Right lobe of liver (tissue), 6 donors: ENCODE measurements at regions not wholly inside any gene's neighbourhood (a gene's known extent, or its start where the extent isn't known, plus 50 kb on each side); places are given as distances from the start of the nearest gene placed in this dataset.

Experiments
- ATAC-seq, 4 donors: fragments of 200-7000 bp; cut with Tn5 transposase; one replicate each; pipeline ENCODE4 v1.9.1; 2020; ENCODE audit warnings: mild to moderate bottlenecking in 4 of 4, moderate library complexity in 4 of 4
- DNase-seq, 3 donors: peaks; one replicate each; pipeline ENCODE4 v3.0.0-alpha.2; 2020
- H3K27ac ChIP-seq, 3 donors: fragments of 200-600 bp; one replicate each; pipeline ENCODE4 v1.8.0; 2022
- H3K27me3 ChIP-seq, 2 donors: fragments of 200-600 bp; one replicate each; pipeline ENCODE4 v1.8.0; 2022
- H3K36me3 ChIP-seq, 4 donors: fragments of 200-600 bp; sonication (generic) in 1 of 4; one replicate each; pipeline versions ENCODE4 v1.5.1 to v1.8.0; 2017 to 2022; ENCODE audit warnings: control low read depth in 1 of 4
- H3K4me1 ChIP-seq, 4 donors: fragments of 200-600 bp; sonication (generic) in 1 of 4; one replicate each; pipeline versions ENCODE4 v1.5.1 to v1.8.0; 2017 to 2022; ENCODE audit warnings: control low read depth in 1 of 4
- H3K4me3 ChIP-seq, 3 donors: fragments of 200-600 bp; one replicate each; pipeline ENCODE4 v1.8.0; 2022
- H3K9me3 ChIP-seq, 4 donors: fragments of 200-600 bp; sonication (generic) in 1 of 4; one replicate each; pipeline versions ENCODE4 v1.5.1 to v1.8.0; 2017 to 2022; ENCODE audit warnings: control low read depth in 1 of 4
- POLR2A ChIP-seq: fragments of 450-650 bp; IDR thresholded peaks from one replicate; pipeline ENCODE4 v1.6.1; 2017; ENCODE audit warnings: antibody characterized with exemption, mild to moderate bottlenecking
- WGBS: methylation state at CpG from one replicate; pipeline ENCODE4 v1.1.6; 2018; ENCODE audit warnings: low coverage, low lambda C conversion rate; ENCODE audit not compliant: insufficient coverage; ENCODE audit errors: missing lambda C conversion rate; 5-methylcytosine and 5-hydroxymethylcytosine counted together
- intact Hi-C, 2 donors: fragments of 100-400 bp; cut with DNase I; formaldehyde crosslinking; loops; one replicate each; pipeline versions ENCODE4 v1.11.2 to v1.14.1; 2022
- TF ChIP-seq, protein P1 (sequence below), 4 donors: fragments of 200-600 bp in 3 of 4; fragments of 450-650 bp in 1 of 4; IDR thresholded peaks; one replicate each; pipeline versions ENCODE4 v1.5.1 to v1.8.0; 2016 to 2022; ENCODE audit warnings: antibody characterized with exemption in 4 of 4, mild to moderate bottlenecking in 2 of 4
- donor health status: DM: no; HTN: yes; CAD: no.
- donor health status: DM: no; HTN: no; CAD: no.
- donor health status: DM: no; HTN: no; CAD: no.
- donor health status: DM: no; HTN: yes; CAD: no.
- donor health status: DM: no; HTN: yes; CAD: no.

DNA sequence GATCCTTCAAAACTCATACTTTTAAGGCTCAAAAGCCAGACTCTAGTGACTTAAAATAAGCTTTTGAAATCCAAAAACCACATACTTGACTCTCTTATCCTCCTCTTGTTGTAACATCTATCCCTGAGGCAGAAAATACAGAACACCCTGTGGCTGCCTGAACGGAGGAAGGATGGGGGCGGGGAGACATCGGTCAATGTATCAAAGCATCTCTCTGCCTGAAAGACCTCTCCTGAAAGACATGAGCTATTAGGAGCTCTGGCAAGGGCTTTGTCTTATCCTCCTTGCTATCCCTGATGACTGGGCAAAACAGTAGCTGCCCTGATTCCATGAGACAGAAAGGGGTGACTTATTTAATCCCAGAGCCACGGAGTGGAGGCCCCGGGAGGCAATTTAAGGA is 122.4 kb downstream of the MN1 start:
- TF ChIP-seq, protein P1, sequence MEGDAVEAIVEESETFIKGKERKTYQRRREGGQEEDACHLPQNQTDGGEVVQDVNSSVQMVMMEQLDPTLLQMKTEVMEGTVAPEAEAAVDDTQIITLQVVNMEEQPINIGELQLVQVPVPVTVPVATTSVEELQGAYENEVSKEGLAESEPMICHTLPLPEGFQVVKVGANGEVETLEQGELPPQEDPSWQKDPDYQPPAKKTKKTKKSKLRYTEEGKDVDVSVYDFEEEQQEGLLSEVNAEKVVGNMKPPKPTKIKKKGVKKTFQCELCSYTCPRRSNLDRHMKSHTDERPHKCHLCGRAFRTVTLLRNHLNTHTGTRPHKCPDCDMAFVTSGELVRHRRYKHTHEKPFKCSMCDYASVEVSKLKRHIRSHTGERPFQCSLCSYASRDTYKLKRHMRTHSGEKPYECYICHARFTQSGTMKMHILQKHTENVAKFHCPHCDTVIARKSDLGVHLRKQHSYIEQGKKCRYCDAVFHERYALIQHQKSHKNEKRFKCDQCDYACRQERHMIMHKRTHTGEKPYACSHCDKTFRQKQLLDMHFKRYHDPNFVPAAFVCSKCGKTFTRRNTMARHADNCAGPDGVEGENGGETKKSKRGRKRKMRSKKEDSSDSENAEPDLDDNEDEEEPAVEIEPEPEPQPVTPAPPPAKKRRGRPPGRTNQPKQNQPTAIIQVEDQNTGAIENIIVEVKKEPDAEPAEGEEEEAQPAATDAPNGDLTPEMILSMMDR (IDR thresholded peaks at IDR 0.05), result no peak
- TF ChIP-seq POLR2A, result no peak
- Histone ChIP-seq H3K36me3 (no peaks in the 10 kb centered on the region), H3K4me3 (no peak overlapping the region), H3K27ac (no peak overlapping the region), H3K4me1 (no peaks in the 10 kb centered on the region), H3K9me3 (no peaks in the 10 kb centered on the region), H3K27me3 (no peaks in the 10 kb centered on the region)
- intact Hi-C loops, result no loop called here
- DNase-seq (no peak), ATAC-seq (no peak)
- WGBS, result 42% methylated on average over 5 of the region's 5 CpGs

DNA sequence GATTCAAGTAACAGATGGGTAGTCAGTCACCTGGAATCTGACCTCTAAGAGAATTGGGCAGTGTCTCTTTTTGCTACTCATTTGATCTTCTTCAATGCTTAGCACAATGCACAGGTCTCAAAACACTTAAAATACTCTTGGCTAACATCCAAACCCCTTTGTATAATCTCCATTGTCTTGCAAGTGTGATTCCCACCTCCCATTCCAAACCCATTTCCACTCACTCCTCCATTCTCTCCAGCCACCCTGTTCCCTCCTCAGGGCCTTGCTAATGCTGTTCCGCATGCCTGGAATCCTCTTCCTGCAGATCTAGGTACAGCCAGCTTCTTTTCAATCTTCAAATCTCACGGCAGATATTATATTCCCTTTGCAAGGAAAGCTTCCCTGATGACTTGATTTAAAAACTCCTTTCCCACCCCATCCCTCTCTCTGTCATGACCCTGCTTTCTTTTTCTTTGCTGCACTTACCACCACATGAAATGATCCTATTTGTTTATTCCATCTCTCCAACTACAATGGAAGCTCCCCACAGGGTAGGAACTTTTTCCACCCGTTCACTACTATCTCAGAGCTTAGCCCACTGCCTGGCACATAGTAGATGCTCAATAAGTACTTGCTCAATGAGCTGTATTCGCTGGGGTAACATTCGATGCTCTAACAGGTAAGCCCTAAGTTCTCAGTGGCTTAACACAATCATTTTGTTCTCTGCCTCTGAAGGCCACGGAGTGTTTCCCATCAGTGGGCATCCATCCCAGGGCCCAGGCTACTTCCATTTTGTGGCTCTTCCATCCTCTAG is 121.7 kb downstream of the MN1 start:
- ATAC-seq (no peak), DNase-seq (no peak)
- 69% methylated on average over 5 of the region's 6 CpGs for WGBS
- Histone ChIP-seq H3K9me3 (no peaks in the 10 kb centered on the region), H3K4me1 (no peaks in the 10 kb centered on the region), H3K27me3 (no peaks in the 10 kb centered on the region), H3K4me3 (no peak overlapping the region), H3K36me3 (no peaks in the 10 kb centered on the region), H3K27ac (no peak overlapping the region)
- intact Hi-C loops, result no loop called here
- TF ChIP-seq, protein P1 (IDR thresholded peaks at IDR 0.05), result no peak
- TF ChIP-seq POLR2A, result no peak

DNA sequence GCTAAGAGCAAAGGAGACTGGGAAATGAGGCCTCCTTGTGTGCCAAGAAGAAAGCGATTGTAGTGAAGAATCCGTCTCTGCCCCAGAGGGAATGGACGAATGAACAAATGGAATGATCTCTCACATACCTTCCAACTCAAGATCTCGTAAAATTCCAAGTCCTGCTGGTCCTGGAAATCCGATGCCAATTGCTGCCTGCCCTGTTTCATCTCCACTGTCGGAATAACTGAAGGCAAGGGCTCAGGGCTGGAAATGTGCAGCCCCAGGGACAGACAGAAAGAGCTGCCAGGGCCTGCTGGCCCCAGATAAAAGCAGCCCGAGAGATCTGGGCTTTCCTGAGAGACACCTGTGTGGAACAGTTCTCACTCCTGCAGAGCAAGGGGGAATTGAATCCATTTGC is 120.9 kb downstream of the MN1 start:
- WGBS, result 40% methylated on average over 2 of the region's 7 CpGs
- H3K4me1 ChIP-seq, result no peaks in the 10 kb centered on the region
- ATAC-seq, result no peak
- no peak for DNase-seq
- no peaks in the 10 kb centered on the region for H3K36me3 ChIP-seq
- no peak overlapping the region for H3K27ac ChIP-seq
- no peaks in the 10 kb centered on the region for H3K27me3 ChIP-seq
- TF ChIP-seq POLR2A, result no peak
- TF ChIP-seq, protein P1 (IDR thresholded peaks at IDR 0.05), result no peak
- no peak overlapping the region for H3K4me3 ChIP-seq
- intact Hi-C loops, result no loop called here
- H3K9me3 ChIP-seq, result no peaks in the 10 kb centered on the region

DNA sequence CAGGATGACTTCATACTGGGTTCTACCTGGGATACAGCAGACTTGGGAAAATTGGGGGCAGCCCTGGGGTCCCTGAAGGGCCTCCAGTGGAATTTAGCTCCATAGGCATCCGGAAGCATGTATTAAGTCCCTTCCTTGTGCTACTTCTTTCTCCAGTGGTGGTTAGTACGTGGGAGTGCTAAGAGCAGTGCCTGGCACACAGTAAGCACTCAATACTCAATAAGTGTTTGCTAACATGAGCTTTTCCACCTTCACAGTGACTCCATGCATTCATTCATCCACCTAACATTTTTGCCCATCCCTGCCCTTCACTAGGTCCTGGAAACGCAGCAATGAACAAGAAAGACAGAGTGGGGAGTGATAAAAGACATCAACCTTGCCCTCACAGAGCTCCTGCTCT is 120.5 kb downstream of the MN1 start:
- H3K9me3 ChIP-seq, result no peaks in the 10 kb centered on the region
- no peak overlapping the region for H3K27ac ChIP-seq
- H3K27me3 ChIP-seq, result no peaks in the 10 kb centered on the region
- no peaks in the 10 kb centered on the region for H3K4me1 ChIP-seq
- 73% methylated on average over 1 of the region's 3 CpGs for WGBS
- no peak overlapping the region for H3K4me3 ChIP-seq
- intact Hi-C loops, result no loop called here
- H3K36me3 ChIP-seq, result no peaks in the 10 kb centered on the region
- no peak for ATAC-seq
- TF ChIP-seq POLR2A, result no peak
- TF ChIP-seq, protein P1 (IDR thresholded peaks at IDR 0.05), result no peak
- DNase-seq, result no peak
